SU-DHL-6 (cell line): ENCODE measurements at regions not wholly inside any gene's neighbourhood (a gene's known extent, or its start where the extent isn't known, plus 50 kb on each side); places are given as distances from the start of the nearest gene placed in this dataset.

ENCODE experiments used
- H2AFZ ChIP-seq: fragments of 200-600 bp; sonication (generic); 2 replicates; pipeline ENCODE4 v1.6.1; 2014; ENCODE audit warnings: low read depth, mild to moderate bottlenecking, moderate library complexity, mixed read lengths, antibody characterized with exemption, low read length; ENCODE audit not compliant: severe bottlenecking
- H3F3A ChIP-seq: fragments of 200-600 bp; shearing (Covaris generic); 2 replicates; pipeline ENCODE4 v1.6.0; 2016; ENCODE audit warnings: antibody characterized with exemption, mild to moderate bottlenecking; ENCODE audit not compliant: insufficient read depth
- H3K27ac ChIP-seq: fragments of 200-600 bp; sonication (generic); 2 replicates; pipeline ENCODE4 v1.5.1; 2016; ENCODE audit warnings: low read depth, mild to moderate bottlenecking, low read length, moderate library complexity, mixed read lengths
- H3K27me3 ChIP-seq: fragments of 200-600 bp; sonication (generic), shearing (Covaris generic); 2 replicates; pipeline ENCODE4 v1.6.0; 2014; ENCODE audit warnings: mild to moderate bottlenecking, low read length
- H3K36me3 ChIP-seq: fragments of 200-600 bp; sonication (generic); 2 replicates; pipeline ENCODE4 v1.6.1; 2014; ENCODE audit warnings: mild to moderate bottlenecking, low read length, mixed read lengths
- H3K4me2 ChIP-seq: fragments of 300-600, 200-600 bp; shearing (Covaris generic), sonication (generic); 2 replicates; pipeline ENCODE4 v1.6.0; 2014; ENCODE audit warnings: low read length, low read depth, mild to moderate bottlenecking; ENCODE audit not compliant: poor library complexity, severe bottlenecking
- H3K4me3 ChIP-seq: fragments of 200-600 bp; sonication (generic); 2 replicates; pipeline ENCODE4 v1.5.1; 2014; ENCODE audit warnings: antibody characterized with exemption, low read length, mild to moderate bottlenecking, mixed read lengths; ENCODE audit not compliant: insufficient read depth, poor library complexity, severe bottlenecking
- H3K79me2 ChIP-seq: fragments of 200-600 bp; sonication (generic); 2 replicates; pipeline ENCODE4 v1.6.1; 2014; ENCODE audit warnings: mild to moderate bottlenecking, low read length, moderate library complexity; ENCODE audit not compliant: insufficient read depth
- H3K9ac ChIP-seq: fragments of 200-600 bp; sonication (generic); 2 replicates; pipeline ENCODE4 v1.7.0; 2014; ENCODE audit warnings: mild to moderate bottlenecking, low read length
- H3K9me2 ChIP-seq: fragments of 200-600 bp; sonication (generic); replicated peaks from 2 replicates; pipeline ENCODE4 v1.6.1; 2014; ENCODE audit warnings: low read length; ENCODE audit not compliant: insufficient read depth
- H3K9me3 ChIP-seq: fragments of 200-600 bp; sonication (generic); 2 replicates; pipeline ENCODE4 v1.6.1; 2014; ENCODE audit warnings: low read length, mixed read lengths; ENCODE audit not compliant: insufficient read depth
- H4K20me1 ChIP-seq: fragments of 200-600 bp; sonication (generic); 2 replicates; pipeline ENCODE4 v1.6.1; 2014; ENCODE audit warnings: low read depth, mild to moderate bottlenecking, antibody characterized with exemption, low read length, moderate library complexity, mixed read lengths
- EZH2phosphoT487 ChIP-seq: fragments of 200-600 bp; sonication (generic), shearing (Covaris generic); conservative IDR thresholded peaks from 2 replicates; pipeline ENCODE4 v1.6.1; 2018; ENCODE audit warnings: mild to moderate bottlenecking, antibody characterized with exemption, low read length, moderate library complexity, mixed read lengths
- TF ChIP-seq, protein P1 (sequence below): fragments of 200-600 bp; sonication (generic); IDR thresholded peaks from one replicate; pipeline ENCODE4 v1.5.1; 2017; ENCODE audit warnings: antibody characterized with exemption, mild to moderate bottlenecking, low read length, moderate library complexity; ENCODE audit not compliant: insufficient read depth, poor library complexity, severe bottlenecking

DNA sequence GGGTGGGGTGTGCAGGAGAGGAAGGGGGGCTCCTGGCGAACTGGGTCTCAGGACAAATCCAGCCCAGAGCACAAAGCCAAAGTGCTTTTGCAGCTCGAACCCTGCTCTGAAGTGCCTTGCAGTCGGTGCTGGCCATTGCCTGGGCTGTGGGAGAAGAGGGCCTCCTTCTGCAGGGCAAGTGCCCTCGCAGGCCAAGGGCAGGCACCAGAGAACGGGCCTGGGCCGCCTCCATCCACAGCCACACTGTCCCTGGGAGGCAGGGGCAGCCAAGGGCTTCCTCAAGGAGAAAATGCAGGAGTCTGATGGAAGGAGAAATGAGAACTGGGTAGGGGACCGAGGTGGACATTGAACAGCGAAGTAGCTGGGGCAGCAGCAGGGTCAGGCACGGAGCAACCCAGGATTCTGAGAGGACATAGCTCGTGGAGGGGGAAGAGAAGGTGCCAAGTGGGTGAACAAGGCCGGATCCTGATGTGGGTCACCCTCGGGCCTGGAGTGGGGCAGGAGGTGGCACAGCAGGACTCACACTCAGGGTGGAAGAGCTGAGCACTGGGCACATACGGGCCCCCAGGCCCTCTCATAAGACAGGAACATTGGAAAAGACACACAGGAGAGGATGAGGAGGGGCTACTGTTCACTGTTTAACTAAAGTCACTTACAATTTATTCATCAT, 312.8 kb upstream of the SALL3 start:
- Histone ChIP-seq H3K36me3 (no peaks in the 10 kb centered on the region), H3K9me3 (no peaks in the 10 kb centered on the region), H3K4me3 (no peak overlapping the region), H3K79me2 (no peaks in the 10 kb centered on the region), H3K27ac (no peak overlapping the region), H3K9me2 (no peaks in the 10 kb centered on the region), H3F3A (no peaks in the 10 kb centered on the region), H2AFZ (no peak overlapping the region), H3K4me2 (no peak overlapping the region), H3K9ac (no peak overlapping the region), H4K20me1 (no peaks in the 10 kb centered on the region), H3K27me3 (no peaks in the 10 kb centered on the region)
- TF ChIP-seq EZH2phosphoT487: no peak
- TF ChIP-seq, protein P1, sequence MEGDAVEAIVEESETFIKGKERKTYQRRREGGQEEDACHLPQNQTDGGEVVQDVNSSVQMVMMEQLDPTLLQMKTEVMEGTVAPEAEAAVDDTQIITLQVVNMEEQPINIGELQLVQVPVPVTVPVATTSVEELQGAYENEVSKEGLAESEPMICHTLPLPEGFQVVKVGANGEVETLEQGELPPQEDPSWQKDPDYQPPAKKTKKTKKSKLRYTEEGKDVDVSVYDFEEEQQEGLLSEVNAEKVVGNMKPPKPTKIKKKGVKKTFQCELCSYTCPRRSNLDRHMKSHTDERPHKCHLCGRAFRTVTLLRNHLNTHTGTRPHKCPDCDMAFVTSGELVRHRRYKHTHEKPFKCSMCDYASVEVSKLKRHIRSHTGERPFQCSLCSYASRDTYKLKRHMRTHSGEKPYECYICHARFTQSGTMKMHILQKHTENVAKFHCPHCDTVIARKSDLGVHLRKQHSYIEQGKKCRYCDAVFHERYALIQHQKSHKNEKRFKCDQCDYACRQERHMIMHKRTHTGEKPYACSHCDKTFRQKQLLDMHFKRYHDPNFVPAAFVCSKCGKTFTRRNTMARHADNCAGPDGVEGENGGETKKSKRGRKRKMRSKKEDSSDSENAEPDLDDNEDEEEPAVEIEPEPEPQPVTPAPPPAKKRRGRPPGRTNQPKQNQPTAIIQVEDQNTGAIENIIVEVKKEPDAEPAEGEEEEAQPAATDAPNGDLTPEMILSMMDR: no peak

DNA sequence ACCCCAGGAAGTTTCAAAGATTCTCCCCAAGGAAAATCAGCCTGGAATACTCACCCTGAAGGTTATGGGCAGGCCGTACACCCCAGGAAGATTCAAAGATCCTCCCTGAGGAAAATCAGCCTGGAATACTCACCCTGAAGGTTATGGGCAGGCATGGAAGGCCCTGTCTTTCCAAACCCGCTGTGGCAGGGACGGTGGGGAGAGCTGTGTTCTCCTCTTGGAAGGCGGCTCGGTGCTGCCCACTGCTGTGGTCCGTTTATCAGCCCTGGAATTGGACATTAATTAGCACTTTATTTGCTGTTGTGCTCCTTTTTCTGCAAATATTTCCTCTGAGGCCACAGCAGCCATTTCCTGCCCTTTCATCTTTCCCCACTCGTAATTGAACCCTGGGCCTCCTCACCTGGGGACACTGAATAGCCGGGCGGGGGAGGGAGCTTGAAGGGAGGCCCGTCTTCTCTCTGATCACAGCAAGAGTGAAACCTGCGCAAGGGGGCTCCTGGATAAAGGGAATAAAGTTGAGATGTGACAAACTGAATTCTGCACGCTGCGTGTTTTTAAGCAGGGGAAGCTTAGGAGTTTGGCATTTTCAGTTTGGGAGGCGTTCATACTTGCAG, 308.7 kb upstream of the SALL3 start:
- Histone ChIP-seq H3K9me2 (no peaks in the 10 kb centered on the region), H3K27ac (no peak overlapping the region), H3K79me2 (no peaks in the 10 kb centered on the region), H3K36me3 (no peaks in the 10 kb centered on the region), H3K4me3 (no peak overlapping the region), H3K4me2 (no peak overlapping the region), H3F3A (no peaks in the 10 kb centered on the region), H2AFZ (no peak overlapping the region), H3K9ac (no peak overlapping the region), H4K20me1 (no peaks in the 10 kb centered on the region), H3K27me3 (no peaks in the 10 kb centered on the region), H3K9me3 (no peaks in the 10 kb centered on the region)
- TF ChIP-seq, protein P1: no peak
- TF ChIP-seq EZH2phosphoT487: no peak

DNA sequence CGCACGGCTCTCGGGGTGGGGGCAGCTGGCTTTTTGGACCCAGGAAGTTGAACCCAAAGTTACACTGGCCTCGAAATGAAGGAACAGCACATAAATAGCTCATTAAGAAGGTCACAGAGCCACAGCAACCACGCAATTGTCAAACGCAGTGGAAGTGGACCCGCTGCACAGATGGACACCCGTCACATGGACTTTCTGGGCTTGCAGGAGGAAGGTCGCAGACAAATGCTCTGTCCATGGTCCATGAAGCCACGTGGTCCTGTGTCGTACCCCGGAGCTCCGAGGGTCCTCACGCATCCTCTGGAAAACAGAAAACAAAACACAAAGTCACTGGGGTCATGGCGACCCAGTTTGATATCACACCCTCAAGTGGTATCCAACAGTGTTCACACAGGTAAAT, 308.1 kb upstream of the SALL3 start:
- H3K9me2 ChIP-seq: no peaks in the 10 kb centered on the region

More for the DNA sequence above, 308.1 kb upstream of the SALL3 start:
- no peak for TF ChIP-seq EZH2phosphoT487
- TF ChIP-seq, protein P1: no peak
- Histone ChIP-seq H3F3A (no peaks in the 10 kb centered on the region), H3K27me3 (no peaks in the 10 kb centered on the region), H2AFZ (no peak overlapping the region), H4K20me1 (no peaks in the 10 kb centered on the region), H3K4me2 (no peak overlapping the region), H3K36me3 (no peaks in the 10 kb centered on the region), H3K9ac (no peak overlapping the region), H3K9me3 (no peaks in the 10 kb centered on the region), H3K79me2 (no peaks in the 10 kb centered on the region), H3K4me3 (no peak overlapping the region), H3K27ac (no peak overlapping the region)
